ENCODE measurements at regions not wholly inside any gene's neighbourhood (a gene's known extent, or its start where the extent isn't known, plus 50 kb on each side); places are given as distances from the start of the nearest gene placed in this dataset.
"Not testable (repeated sequence)": the region's sequence is repeated elsewhere in the genome, so short reads cannot be mapped to it uniquely, and the experiment has no call there.

- DNase-seq (ENCODE audit: low read depth), result peak; percentile 11
Observed at GRCh38 chr17:63075969-63076368, 109.9 kb downstream of the TANC2 start.

DNA sequence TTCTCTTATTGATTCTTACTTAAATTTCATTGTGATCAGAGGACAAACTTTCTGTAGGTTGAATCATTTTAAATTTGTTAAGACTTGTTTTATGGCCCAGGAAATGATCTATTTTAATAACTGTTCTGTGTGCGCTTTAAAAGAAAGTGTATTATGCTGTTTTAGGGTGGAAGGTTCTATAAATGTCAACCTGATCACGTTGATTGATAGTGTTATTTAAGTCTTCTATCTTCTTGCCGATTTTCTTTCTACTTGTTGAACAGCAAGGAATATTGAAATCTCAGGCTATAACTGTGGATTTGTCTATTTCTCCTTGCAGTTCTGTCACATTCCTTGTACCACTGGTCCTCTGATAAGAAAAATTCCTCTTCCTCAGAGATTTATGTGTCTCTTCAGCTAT lies 112.7 kb downstream of the TANC2 start:
- DNase-seq (ENCODE audit: low read depth), result no peak

DNA sequence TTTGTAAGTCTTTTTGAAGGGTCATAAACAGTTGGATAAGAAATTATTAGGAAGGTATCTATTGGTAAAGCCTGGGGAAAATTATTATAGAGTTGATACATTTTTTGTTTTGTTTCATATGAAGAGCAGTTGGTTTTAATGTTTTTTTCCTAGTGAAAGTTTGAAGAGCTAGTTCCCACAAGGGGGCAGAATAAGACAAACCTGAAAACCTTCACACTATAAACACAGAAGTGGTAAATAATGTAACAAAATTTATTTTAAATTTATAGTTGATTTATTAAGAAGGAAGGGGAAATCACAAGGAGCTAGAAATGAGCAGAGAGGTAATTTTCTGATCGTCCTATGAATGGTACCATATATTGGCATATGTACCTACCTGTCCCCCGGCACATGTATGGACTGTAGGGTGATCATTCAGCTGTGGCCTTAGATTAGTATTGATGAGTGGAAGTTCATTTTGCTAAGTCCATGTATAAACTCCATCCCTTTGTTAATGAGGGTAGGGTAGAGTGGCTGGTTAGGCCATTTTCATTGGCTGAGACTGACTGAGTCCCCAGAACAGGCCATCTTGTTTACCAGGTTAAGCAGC lies 116.3 kb downstream of the TANC2 start:
- peak; percentile 44 for DNase-seq (ENCODE audit: low read depth)

DNA sequence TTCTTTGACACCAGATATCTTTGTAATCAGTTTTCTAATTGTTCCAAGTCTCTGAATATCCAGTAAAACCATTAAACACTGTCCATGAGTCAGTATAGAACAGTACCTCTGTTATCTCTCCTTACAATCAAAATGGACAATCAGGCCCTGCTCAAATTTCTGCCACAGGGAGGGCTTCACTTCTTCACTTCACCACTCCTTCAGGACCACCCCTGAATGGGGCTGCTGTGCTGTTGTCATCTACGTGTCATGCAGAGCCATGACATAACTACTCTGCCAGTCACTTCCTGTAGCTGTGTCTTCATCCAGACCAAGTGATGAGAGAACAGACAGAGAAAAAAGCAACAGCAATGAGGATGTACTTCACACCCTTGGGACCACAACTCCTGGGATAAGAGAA lies 116.9 kb downstream of the TANC2 start:
- DNase-seq (ENCODE audit: low read depth), result peak; percentile 56

DNA sequence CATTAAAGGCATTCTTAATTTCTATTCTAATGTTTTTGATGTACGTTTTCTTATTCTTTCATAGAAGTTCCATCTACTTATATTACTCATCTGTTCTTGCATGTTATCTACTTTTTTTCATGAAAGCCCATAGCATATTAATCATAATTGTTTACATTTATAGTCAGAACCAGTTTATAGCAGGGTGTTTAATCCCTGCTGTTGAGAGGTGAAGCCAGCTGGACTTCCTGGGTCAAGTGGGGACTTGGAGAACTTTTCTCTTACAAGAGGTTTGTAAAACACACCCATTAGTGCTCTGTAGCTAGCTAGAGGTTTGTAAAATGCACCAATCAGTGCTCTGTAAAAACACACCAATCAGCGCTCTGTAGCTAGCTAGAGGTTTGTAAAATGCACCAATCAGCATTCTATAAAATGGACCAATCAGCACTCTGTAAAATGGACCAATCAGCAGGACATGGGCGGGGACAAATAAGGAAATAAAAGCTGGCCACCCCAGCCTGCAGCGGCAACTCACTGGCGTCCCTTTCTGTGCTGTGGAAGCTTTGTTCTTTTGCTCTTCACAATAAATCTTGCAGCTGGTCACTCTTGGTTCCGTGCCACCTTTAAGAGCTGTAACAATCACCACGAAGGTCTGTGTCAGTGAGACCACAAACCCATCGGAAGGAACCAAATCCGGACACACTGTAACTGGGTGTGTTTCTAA lies 120.6 kb downstream of the TANC2 start:
- DNase-seq (ENCODE audit: low read depth), result no peak

DNA sequence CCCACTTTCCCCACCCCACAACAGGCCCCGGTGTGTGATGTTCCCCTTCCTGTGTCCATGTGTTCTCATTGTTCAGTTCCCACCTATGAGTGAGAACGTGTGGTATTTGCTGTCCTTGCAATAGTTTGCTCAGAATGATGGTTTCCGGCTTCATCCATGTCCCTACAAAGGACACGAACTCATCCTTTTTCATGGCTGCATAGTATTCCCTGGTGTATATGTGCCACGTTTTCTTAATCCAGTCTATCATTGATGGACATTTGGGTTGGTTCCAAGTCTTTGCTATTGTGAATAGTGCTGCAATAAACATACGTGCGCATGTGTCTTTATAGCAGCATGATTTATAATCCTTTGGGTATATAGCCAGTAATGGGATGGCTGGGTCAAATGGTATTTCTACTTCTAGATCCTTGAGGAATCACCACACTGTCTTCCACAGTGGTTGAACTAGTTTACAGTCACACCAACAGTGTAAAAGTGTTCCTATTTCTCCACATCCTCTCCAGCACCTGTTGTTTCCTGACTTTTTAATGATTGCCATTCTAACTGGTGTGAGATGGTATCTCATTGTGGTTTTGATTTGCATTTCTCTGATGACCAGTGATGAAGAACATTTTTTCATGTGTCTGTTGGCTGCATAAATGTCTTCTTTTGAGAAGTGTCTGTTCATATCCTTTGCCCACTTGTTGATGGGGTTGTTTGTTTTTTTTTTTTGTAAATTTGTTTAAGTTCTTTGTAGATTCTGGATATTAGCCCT lies 124.5 kb downstream of the TANC2 start:
- not testable (repeated sequence) for DNase-seq (ENCODE audit: low read depth)

GRCh38 chr17:63091909-63092308 lies 125.9 kb downstream of the TANC2 start:
- not testable (repeated sequence) for DNase-seq (ENCODE audit: low read depth)

GRCh38 chr17:63094631-63095030 lies 128.6 kb downstream of the TANC2 start:
- DNase-seq (ENCODE audit: low read depth), result no peak

DNA sequence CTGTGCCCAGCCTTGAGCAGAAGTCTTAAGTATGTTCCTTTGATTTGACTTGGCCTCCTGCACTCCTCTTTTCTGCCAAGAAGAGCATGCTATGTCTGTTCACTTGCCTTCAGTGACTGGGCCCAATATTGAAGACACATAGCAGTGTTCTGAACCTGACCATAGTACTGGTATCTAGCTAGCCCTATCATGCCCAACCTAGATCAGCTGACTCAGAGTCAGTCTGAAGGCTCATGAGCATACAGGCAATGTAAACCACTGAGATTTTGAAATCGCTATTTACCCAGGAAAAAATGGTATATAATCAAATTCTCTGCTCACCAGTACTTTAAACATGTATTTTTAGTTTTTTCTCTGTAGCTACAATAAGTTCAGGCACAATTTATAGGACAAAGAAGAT lies 129.4 kb downstream of the TANC2 start:
- DNase-seq (ENCODE audit: low read depth), result no peak

- no peak for DNase-seq (ENCODE audit: low read depth)
Observed at GRCh38 chr17:63095879-63096278, 129.8 kb downstream of the TANC2 start.

DNA sequence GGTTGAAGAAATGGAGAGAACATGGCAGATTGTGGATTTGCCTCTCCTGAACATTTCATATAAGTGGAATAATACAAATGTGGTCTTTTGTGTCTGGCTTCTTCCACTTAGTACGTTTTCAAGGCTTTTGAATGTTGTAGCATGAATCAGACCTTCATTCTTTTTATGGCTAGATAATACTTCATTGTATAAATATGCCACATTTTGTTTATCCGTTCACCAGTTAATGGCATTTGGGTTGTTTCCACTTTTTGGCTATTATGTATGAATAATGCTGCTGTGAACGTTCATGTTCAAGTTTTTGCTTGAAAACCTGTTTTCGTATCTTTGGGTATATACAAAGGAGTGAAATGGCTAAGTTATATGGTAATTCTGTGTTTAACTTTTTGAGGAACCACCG lies 130.4 kb downstream of the TANC2 start:
- no peak for DNase-seq (ENCODE audit: low read depth)

DNA sequence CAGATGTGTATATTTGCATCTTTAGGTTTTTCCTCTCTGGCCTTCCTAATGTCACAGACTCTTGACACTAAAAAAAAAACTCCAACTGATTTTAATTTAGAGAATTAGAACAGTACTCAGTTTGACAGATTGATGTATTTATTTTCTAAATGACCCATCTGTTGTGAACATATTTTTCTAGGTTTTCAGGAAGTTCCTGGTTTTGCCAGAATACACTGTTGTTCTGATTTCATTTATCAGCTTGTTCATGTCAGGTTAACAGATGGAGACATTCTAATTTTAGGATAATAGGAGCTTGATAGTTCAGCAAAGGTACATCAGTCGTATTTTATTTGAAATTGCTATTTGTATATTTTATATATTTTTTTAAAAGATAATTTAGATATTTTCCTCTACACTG lies 133.4 kb downstream of the TANC2 start:
- DNase-seq (ENCODE audit: low read depth), result no peak

GRCh38 chr17:63102034-63102433 lies 136.0 kb downstream of the TANC2 start:
- DNase-seq (ENCODE audit: low read depth), result no peak

- DNase-seq (ENCODE audit: low read depth), result no peak
Observed at GRCh38 chr17:63106050-63106449, 140.0 kb downstream of the TANC2 start.

DNA sequence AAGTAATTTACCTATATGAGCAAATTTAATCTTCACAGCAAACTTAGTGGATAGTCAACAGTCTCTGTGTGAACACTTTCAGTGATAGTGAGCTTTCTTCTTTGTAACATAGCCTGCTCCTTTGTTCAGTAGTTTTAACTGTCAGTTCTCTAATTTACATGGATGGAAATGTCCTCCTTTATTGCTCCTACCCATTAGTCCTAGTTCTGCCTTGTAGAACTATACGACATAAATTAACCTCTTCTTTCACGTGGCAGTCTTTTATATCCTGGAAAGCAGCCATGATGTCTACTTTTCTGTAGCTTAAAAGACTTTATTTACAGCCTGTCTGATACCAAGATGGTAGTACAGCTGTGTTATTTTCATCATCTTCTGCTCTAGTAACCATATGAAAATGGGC lies 143.6 kb downstream of the TANC2 start:
- DNase-seq (ENCODE audit: low read depth), result no peak

DNA sequence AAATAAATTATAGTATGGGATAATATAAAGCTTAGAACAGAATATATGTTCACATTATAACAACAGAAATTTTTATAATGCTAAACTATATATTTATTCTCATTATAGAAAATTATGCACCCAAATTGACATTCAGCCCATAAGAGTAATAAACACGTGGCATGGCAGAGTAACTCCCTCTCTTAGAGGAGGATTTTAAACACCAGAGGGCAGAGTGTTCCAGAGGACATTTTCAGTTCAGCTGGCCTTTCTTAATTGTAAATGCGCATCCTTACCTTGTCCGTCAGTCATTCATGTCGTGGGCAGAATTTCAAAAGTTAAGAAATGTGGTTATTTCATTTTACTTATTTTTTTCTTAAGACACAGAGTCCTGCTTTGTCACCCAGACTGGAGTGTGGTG lies 147.1 kb downstream of the TANC2 start:
- no peak for DNase-seq (ENCODE audit: low read depth)

DNA sequence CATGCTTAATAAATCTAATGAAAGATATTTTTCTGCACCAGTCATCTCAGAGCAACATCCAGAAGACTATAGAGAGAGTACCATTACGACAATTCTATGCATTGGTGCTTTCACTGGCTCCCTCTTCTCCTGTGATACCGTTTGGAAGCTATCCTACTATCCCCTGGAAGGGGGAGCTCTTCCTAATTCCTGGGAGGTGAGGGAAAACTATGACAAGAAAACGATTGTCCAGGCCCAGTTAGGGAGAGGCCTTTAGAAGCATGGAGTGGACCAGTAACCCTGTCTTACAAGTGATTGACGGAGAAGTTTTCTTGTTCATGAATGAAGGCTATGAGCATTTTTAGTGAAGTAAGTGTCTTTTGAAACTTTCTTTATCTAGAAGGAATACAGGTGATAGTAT lies 150.2 kb downstream of the TANC2 start:
- no peak for DNase-seq (ENCODE audit: low read depth)

DNA sequence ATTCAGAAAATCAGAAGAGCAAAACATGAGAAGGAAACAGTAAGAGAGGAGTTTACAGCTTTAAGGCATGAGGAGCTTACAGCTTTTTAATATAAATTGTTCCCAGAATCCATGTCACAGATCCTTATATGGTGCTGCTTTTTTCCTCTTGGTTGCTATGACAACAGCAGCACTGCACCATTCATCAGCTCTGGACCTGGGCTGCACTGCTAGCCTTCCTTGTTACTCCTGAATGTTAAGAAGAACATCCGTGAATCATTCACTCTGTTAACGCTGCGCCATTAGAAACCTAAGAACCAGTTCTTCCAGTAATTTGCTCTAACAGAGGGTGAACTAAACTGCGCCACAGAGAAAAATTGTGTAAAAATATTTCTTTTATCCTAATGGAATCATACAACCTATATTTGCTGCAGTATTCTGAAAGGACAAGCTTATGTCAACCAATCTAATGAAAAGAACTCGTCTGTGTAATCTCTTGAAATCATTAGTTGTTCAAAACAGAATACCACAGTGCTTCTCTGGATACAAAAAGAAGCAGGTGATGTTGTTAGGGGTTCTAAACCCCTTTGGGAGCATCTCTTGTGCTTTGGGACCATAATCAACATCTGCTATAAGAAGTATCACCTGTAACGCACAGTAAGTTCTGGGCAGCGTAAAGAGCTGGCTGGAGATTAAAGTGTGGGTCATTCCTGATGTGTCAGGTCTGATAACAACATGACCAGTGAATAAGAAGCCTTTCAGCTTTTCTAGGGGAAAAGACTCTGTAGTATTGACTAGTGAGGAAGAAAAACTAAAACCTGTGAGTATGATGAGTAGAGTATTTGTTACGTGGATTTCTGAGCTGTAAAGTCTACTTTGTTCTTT lies 151.2 kb downstream of the TANC2 start:
- DNase-seq (ENCODE audit: low read depth), result peak; percentile 3

DNA sequence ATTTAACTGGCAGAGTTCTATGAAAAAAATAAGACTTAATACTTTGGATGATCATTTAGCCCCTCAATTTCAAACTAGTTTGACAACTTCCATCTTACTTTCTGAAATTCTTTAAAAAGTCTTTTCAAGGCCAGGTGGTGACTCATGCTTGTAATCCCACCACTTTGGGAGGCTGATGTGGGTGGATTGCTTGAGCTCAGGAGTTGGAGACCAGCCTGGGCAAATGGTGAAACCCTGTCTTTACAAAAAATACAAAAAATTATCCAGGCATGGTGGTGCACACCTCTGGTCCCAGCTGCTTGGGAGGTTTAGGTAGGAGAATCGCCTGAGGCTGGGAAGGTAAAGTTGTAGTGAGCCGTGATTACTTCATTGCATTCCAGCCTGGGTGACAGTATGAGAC lies 154.4 kb downstream of the TANC2 start:
- peak; percentile 28 for DNase-seq (ENCODE audit: low read depth)

DNA sequence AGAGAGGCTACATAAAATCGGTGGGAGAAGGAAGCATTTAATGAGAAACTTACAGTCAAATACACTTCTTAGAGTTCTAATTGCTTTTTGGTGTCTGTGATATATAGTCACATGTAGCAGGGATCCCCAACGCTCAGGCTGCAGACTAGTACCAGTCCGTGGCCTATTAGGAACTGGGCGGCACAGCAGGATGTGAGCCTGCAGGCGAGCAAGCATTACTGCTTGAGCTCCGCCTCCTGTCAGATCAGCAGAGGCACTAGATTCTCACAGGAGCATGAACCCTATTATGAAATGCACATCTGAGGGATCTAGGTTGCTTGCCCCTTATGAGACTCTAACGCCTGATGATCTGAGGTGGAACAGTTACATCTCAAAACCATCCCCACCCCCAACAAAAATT lies 158.5 kb downstream of the TANC2 start:
- DNase-seq (ENCODE audit: low read depth), result no peak

DNA sequence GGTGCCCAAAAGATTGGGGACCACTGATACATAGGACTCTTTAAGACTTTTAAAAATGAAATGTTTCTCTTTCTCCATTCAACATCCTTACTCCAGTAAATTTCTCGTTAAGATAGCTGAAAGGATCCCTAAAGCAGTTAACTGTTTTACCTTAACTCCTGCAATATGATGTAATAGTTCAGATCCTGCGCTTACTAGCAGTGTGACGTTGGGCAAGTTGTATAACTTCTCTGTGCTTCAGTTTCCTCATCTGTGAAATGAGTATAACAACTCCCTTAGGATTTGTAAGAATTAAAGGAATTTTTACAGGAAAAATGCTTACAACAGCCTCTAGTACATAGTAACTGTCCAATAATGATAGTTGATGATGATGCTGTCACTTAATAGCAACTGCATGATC lies 158.9 kb downstream of the TANC2 start:
- no peak for DNase-seq (ENCODE audit: low read depth)

DNA sequence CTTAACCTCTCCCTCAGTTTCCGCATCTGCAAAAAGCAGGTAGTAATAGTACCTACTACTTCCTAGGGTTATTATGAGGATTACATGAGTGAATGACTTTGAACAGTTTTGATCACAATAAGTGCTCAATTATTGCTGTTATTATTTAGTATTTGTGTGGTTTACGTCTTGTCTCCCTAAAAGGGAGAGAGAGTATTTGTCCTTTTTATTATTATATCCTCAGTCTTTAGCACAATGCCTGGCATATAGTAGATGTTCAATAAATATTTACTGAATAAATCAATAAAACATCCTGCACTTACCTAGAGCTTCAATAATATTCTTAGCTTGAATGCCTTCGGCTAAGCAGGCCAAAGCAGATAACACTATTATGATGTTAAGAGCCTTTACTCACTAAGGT lies 160.0 kb downstream of the TANC2 start:
- no peak for DNase-seq (ENCODE audit: low read depth)

Measured in HT1080 (cell line).